NCI-H2196 treated with DMSO at 0.1 percent for 48 hours (cell line): ENCODE measurements at regions not wholly inside any gene's neighbourhood (a gene's known extent, or its start where the extent isn't known, plus 50 kb on each side); places are given as distances from the start of the nearest gene placed in this dataset.

Experiments used
- DNase-seq: peaks from one replicate; lab custom pipeline; 2025; ENCODE audit not compliant: unreplicated experiment; lab: John Stamatoyannopoulos, UW

DNA sequence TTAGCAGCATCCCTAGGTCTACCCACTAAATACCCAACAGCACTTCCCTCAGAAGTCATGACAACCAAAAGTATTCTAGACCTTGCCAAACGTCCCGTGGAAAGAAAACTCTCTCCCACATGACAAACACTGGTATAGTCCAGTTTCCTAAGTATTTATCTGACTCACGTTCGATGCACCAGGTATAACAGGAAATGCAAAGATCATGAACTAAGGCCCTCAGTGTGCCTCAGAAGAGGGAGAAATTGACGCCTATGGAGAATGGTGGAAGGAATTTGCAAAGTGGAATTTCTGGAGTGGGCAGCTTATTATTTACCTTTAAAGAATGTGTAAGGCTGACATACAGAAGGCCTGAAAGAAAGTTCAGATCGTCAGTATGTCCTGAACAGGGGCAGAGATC, 523.6 kb upstream of the DAB1 start:
- DNase-seq = no peak

DNA sequence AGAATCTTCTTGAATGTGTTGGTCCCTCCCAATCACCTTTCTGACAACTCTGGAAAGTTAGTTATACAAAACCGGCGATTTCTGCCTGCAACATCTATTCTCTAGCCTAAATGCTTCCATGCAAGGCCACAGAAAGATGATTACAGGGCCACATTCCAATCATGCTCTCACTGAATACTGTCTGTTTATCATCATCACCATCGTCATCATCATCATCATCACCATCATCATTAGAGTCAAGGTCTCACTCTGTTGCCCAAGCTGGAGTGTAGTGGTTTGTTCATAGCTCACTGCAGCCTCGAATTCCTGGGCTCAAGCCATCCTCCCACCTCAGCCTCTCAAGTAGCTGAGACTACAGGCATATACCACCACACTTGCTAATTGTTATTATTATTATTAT, 521.2 kb upstream of the DAB1 start:
- DNase-seq = no peak

DNA sequence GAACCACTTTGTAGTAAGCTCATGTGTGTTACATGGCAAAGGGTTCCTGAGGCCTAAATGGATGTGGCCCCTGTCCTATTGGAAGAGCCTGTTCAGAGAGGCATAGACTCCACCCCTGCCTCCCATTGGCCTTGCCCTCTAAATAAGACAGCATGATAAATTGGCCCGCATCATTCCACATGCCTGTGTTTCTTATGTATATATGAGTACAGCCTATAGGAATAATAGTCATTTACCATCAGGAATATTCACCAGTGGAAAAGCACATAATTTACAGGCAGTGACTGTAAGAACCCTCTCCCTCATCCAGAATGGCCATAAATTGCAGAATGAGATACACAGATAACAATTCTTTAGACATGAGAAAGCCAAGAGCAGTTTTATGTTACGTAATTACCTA, 519.5 kb upstream of the DAB1 start:
- no peak for DNase-seq

DNA sequence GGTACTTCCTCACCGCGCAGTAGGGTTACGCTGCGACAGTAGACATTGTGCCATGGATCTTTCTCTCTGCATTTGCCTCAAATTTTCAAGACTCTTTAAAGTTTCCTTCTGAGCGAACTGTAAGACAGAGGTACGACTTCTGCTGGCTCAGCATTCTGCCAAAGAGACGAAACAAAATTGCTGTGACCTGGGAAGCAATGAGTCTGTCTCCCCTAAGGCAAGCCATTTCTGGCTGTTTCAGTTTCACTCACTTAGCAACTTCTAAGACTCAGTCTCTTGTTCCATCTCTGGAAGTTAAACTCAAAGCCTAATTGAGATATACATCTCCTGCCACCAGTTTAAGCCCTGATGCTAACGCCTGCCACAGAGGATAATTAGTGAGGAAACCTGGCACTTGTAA, 510.9 kb upstream of the DAB1 start:
- DNase-seq = no peak

DNA sequence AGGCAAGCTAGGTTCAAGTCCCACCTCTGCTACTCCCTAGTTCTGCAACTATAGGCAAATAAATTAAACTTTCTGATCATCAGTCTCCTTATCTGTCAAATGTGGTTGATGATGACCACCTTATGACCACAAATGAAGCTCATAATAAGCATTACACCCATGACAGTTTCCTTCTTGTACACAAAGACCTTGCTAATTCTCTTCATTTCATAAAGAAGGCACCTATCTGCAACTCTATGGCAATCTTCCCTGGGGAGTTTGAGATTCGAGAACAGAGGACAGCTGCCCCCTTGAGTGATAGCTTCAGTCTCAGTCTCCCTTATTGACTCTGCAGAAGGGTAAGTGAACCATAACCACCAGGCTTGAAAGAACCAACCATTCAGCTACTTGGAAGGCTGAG, 503.1 kb upstream of the DAB1 start:
- no peak for DNase-seq

DNA sequence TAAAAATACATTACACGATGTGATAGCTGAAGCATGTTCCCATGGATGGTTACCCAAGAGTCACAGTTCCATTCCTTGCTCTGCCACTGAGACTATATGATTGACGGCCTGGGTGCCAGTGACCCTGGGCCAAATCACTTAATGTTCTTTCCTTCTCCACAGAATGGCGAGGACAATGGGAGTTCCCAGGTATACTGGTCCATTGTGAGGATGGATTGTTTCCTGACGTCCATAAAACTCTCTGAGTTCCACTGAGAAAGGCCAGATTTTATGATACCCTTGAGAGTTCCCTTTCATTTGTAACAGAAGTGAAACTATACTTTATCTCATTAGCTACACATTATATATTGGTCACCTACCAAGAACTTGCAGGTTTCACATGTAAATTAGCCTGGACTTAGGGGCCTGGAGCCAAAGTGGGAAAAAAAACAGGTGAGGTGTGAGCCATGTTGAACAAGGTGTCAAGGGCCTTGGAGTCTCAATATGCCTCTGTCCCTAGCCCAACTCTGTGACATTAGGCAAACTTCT, 502.2 kb upstream of the DAB1 start:
- DNase-seq = no peak

DNA sequence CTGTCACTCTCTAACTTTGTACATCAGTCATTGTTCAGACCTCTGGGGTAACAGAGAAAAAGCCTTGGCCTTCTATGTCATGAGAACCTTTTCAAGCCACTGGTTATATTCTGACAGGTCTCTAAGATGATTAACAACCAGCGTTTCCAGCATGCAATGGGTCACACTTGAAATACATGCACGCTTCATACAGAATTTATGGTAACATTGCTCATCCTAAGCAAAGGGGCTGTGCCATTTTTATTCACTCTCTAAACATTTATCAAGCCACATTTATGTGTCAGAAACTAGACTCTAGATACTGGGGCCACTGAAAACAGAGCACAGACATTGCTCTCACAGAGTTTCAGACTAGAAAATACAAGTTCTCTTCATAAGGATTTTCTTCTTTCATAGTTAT, 501.4 kb upstream of the DAB1 start:
- DNase-seq = no peak

DNA sequence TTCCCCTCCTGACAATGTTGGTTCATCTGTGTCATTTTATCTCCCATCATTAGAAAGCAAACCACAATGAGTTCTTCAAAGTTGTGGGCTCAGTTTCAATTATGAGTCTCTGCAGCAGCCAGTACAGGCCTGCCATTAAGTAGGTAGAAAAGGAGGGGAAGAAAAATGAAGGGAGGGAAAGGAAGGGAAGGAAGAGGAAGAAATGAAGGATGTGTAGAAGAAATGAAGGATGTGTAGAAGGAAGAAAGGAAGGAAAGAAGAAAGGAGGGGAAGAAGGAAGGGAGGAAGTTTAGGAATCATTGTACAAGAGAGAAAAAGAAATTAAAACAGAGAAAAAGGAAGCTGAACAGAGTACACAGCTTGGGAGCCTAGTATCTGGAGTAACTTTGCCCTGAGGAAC, 498.3 kb upstream of the DAB1 start:
- no peak for DNase-seq

DNA sequence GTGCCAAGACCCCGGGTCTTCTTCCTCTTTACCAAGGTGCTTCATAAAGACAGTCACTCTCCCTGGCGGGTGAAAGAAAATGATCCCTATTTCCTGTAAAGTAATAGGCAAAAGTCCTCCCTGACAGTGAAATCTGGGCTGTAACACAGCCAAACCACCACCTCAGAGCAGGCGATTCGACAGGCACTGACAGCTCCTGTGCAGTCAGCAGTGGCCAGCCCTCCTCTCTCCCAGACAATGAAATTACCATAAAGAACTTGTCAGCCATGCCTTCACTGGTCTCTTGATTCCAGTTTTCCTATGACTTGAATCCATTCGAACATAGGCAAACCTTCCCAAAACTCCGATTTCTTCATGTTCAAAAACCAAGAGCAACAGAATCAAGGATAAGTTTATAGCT, 492.2 kb upstream of the DAB1 start:
- no peak for DNase-seq

DNA sequence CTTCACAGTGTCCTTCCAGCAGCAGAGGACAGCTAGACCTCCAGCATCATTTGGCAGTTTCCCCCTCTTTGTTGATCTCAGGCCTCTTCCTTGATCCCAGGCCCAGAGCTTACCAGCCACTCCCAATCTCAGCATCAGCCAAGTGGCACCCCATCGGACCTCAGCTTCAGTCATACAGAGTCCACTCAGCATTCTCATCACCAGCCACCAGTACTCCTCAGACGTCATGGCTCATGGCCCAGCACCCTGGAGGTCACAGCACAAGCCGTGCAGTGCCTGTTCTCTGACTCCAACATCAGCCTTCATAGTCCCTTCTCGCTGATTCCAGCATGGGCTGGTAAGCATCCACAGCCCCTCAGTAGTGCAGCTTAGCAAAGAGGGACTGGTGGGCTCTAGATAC, 487.6 kb upstream of the DAB1 start:
- no peak for DNase-seq

DNA sequence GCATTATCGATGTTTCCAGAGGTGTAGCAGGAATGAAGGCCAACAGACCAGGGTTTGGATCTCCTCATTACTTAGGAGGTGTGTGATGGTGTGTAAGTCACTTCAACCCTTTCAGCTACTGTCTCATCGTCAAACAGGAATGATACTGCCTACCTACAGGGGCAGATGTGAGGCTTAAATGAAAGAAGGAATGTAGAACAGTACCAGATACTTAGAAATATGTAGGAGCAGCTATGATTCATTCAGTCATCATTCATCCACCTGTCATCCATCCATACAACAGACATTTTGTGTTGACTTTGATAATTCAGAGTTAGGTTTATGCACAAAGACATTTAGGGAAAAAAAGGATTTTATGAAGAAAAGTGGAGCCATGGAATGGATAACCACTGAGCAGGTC, 486.9 kb upstream of the DAB1 start:
- no peak for DNase-seq

DNA sequence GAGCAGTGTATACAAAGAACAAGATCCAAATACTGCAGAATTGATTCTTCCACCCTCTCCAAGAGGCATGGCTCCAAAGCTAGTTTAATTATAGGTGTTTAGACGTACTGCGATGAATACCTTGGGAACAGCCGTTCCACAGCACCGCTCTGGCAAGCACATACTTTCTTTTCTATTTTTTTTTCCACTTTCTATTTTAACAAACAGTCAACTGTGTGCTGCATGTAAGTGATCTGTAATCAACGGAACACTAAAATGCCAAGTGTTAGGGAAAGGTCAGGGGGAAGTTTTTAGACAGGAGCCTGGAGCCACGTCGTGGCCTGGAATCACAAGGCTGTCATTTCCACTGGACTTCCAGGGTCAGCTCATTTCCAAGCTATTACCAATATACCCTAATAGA, 486.4 kb upstream of the DAB1 start:
- DNase-seq = no peak

DNA sequence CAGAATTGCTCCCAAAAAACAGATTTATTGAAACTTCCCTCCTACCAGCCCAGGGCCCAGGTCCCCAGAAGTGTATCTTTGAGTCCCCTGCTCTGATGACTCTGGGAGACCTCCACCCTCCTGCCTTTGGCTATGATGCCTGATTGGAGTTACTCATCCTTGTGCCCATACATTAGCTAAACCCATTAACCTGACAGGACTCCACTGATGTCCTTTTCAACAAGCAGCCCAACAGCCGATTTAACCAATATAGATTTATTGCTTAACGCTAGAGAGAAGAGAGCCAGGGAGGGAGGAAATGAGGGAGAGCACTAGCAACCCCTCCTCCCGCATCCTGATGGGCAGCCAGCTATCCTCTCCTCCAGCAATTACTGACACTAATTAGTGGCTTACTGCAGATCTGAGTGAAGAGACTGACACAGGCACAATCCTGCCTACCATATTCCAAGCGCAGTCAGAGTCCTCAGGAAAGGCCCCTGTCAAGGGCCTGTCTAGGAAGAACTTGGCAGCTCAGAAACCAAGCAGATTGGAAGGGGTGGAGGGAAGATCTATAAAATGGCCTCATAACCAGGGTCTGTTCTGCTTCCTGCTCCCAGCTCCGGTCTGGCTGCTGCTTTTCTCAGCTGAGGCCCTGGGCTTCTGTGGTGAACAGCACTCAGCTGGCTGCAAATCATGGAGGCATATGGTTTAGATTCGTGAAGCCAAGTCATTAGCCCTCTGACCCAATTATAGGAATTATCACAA, 484.5 kb upstream of the DAB1 start:
- no peak for DNase-seq

DNA sequence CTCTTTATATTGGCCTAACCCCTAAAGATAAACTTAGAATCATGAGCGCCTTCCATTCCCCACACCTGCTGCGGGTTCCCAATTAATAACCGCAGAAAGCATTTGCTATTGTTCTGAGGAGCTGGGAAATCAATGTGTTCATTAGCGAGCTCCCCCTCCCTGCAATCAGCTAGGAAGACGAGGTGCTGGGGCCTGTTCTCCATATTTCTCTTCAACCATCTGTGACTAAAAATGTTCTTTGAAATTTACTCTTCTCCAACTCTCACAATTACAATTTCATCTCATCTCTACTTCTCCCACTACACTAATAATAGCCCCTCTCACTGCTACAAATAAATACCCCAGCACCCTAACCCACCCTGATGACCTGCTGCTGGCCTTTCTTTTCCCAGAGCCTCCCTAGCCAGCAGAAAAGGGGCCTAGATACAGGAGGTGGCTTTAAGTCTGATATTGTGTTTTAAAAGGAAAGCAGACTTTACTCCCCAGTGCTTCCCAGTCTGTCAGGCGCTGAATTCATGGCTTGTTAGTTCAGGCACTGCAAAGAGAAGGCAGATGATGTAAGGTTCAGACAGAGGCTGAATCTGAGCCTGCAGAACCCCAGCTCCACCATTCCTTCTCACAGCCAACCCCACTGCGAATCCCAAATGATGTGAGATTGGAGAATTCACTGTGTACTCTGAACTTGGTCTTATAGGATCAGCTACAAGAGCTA, 477.5 kb upstream of the DAB1 start:
- no peak for DNase-seq

DNA sequence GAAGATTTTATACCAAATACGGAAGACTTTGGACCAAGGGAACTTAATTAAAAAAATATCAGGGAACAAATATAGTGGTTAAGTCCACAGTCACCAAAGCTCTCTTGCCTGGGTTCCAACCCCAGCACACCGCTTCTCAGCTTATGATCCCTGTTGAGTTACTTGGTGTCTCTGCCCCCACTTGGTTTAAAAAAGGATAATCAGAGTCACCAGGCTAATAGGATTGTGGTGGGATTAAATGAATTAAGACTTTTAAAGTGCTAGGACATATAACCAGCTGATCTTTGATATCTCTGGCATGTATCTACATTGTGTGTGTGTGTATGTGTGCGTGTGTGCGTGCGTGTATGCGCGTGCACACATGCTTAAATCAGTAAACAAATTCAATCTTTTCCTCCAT, 474.7 kb upstream of the DAB1 start:
- DNase-seq = no peak

DNA sequence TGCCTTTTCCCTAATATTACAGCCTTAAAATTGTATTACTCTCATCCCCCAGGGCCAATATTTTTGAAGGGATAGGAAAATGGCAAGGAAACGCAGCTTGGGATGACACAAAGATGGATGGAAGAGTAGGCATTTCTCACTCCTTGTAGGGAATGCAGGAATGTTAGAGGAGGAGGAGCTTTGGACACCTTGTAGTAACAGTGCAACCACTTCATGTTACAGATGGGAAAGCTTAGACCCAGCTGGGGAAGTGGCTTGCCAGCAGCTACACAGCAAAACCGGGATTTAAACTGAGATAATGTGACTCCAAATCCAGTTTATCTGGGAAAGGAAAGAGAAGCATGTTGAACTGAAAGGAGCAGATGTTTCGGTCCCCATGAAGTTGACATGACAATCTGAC, 473.7 kb upstream of the DAB1 start:
- DNase-seq = no peak

DNA sequence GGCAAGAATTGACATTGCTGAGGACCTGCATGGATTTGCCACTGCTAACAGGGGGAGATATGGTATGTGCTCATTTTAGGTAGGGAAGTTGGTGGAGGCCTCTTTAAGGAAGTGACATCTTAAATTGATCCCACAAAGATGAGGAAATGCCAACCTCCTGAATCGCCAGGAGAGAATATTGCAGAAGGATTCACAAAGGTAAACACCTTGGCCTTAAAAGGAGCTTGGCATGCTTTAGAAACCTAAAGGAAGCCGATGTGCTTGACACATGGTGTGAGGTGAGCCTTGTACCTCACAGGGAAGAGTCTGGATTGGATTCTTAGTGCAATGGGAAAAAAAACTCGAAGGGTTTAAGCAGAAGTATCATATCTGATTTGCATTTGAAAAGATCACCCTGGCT, 470.5 kb upstream of the DAB1 start:
- DNase-seq = no peak

DNA sequence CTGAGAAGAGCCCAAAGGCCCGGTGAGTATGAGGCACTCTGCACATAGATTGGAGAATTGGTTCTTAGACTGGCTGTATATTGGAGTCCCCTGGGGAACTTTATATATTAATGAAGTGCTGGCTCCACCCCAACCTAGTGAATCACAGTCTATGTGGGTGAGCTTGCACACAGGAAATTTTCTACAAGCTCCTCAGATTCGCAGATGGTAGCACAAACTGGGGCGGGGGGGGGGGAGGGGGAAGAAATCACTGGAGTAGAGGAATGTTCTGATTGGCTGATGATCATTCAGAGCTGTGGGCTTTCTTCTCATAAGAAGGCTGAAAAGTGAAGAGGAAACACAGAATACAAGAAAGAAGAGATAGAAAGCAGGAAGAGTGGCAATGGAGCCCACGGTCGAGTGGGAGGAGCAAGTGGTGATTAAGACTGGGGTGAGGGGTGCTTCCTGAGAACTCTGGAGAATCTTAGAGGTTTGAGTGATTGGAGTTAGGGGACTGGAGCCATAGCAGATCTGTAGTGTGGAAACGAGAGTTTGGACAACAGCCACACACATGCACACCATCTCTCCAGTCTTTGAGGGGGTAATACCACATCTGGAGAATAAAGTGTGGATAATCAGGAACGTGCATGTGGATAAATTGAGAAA, 465.9 kb upstream of the DAB1 start:
- DNase-seq = no peak

DNA sequence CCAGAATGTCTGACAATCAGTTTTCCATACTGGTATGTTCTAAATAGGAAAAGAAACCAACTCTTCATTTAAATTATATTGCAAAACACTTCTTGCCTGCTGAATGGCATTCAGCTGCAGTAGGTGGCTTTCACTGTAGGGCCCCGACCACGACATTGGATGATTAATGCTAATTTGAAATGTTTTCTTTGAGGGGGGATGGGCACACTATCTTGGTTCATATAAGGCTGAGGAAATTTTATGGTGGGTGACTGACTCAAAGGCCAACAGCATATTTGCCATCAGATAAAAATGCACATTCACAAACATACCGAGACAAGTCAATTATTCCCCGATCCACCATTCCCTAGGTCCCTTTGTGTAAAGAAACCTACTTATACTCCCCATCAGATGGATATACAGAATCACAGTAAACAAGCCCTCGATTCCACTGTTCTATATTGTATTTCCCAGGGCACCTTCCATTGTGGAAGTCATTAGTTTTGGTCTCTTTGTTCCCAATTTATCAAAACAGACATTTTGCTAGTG, 464.2 kb upstream of the DAB1 start:
- no peak for DNase-seq

DNA sequence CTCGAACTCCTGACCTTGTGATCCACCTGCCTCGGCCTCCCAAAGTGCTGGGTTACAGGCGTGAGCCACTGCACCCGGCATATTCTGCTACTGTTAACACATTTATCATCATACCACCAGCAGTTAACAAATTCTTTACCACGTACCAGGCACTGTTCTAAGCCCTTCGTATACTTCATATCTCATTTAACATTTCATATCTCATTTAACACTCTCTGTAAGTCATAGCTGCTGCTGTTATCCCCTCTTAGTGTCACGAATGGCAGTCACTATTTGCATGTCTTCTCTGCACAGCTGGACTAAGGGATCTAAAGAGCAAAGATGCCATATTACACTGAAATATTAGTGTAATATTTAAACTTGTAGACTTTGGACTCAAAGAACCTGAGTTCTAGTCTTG, 462.5 kb upstream of the DAB1 start:
- no peak for DNase-seq

DNA sequence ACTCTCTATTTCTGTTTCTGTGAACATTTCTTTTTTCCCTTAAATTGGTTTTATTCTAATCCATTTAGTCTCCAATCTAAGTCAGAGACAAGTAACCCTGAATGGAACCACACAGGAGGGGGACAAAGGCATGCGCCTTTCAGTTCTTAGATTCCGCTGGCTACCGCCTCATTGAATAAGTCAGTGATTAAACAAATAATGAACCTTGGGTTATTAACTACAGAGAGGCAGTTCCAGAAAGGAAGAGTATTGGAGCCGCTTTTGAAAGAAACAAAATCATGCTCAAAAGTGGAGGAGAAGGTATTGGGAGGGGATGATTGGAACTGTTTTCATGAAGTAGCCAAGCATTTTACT, 459.8 kb upstream of the DAB1 start:
- DNase-seq = no peak
